H9 (cell line): ENCODE measurements at regions not wholly inside any gene's neighbourhood (a gene's known extent, or its start where the extent isn't known, plus 50 kb on each side); places are given as distances from the start of the nearest gene placed in this dataset.

Experiments
- DNase-seq: peaks from one replicate; pipeline ENCODE4 v3.0.0-alpha.2; 2017
- H2AFZ ChIP-seq: one replicate; pipeline ENCODE4 v1.6.1; 2013; ENCODE audit warnings: mild to moderate bottlenecking, low read length, control low read depth, moderate library complexity
- H2AK5ac ChIP-seq: 2 replicates; pipeline ENCODE4 v1.6.1; 2013; ENCODE audit warnings: low read length, control low read depth, mixed read lengths; ENCODE audit not compliant: insufficient read length
- H2BK120ac ChIP-seq: one replicate; pipeline ENCODE4 v1.6.1; 2013; ENCODE audit warnings: low read depth, mild to moderate bottlenecking, low read length, control low read depth, inconsistent platforms; ENCODE audit not compliant: poor library complexity, severe bottlenecking
- H2BK12ac ChIP-seq: 2 replicates; pipeline ENCODE4 v1.6.1; 2013; ENCODE audit warnings: low read length, control low read depth, mixed read lengths, low read depth; ENCODE audit not compliant: insufficient read length
- H2BK15ac ChIP-seq: 2 replicates; pipeline ENCODE4 v1.6.1; 2013; ENCODE audit warnings: low read depth, low read length, control low read depth
- H2BK20ac ChIP-seq: one replicate; pipeline ENCODE4 v1.6.1; 2013; ENCODE audit warnings: low read depth, mild to moderate bottlenecking, low read length, control low read depth, inconsistent platforms; ENCODE audit not compliant: poor library complexity, severe bottlenecking
- H2BK5ac ChIP-seq: 2 replicates; pipeline ENCODE4 v1.6.1; 2013; ENCODE audit warnings: low read length, control low read depth, mixed read lengths; ENCODE audit not compliant: insufficient read length
- H3K14ac ChIP-seq: 2 replicates; pipeline ENCODE4 v1.6.1; 2013; ENCODE audit warnings: low read length, control low read depth; ENCODE audit not compliant: insufficient read depth
- H3K18ac ChIP-seq: 2 replicates; pipeline ENCODE4 v1.6.1; 2013; ENCODE audit warnings: low read depth, mild to moderate bottlenecking, mixed read lengths, low read length, control low read depth; ENCODE audit not compliant: insufficient read length
- H3K23ac ChIP-seq: 2 replicates; pipeline ENCODE4 v1.6.1; 2013; ENCODE audit warnings: low read length, control low read depth, mixed read lengths, low read depth; ENCODE audit not compliant: insufficient read length
- H3K23me2 ChIP-seq: 2 replicates; pipeline ENCODE4 v1.6.1; 2013; ENCODE audit warnings: low read depth, mild to moderate bottlenecking, mixed read lengths, low read length, control low read depth; ENCODE audit not compliant: insufficient read length, poor library complexity, severe bottlenecking
- H3K27ac ChIP-seq: 2 replicates; pipeline ENCODE4 v1.5.1; 2013; ENCODE audit warnings: low read length, control low read depth, mixed read lengths, low read depth; ENCODE audit not compliant: insufficient read length
- H3K27me3 ChIP-seq: 2 replicates; pipeline ENCODE4 v1.6.1; 2013; ENCODE audit warnings: low read length, control low read depth, inconsistent platforms; ENCODE audit not compliant: insufficient read depth
- H3K4ac ChIP-seq: 2 replicates; pipeline ENCODE4 v1.6.1; 2013; ENCODE audit warnings: low read depth, mild to moderate bottlenecking, control low read depth, inconsistent platforms, low read length, moderate library complexity
- H3K4me1 ChIP-seq: 2 replicates; pipeline ENCODE4 v1.6.1; 2013; ENCODE audit warnings: low read length, control low read depth, inconsistent platforms; ENCODE audit not compliant: insufficient read depth
- H3K4me2 ChIP-seq: 2 replicates; pipeline ENCODE4 v1.6.1; 2013; ENCODE audit warnings: low read length, control low read depth, mixed read lengths; ENCODE audit not compliant: insufficient read length, insufficient read depth
- H3K56ac ChIP-seq: 2 replicates; pipeline ENCODE4 v1.6.1; 2013; ENCODE audit warnings: low read depth, mild to moderate bottlenecking, mixed read lengths, low read length, control low read depth; ENCODE audit not compliant: insufficient read length
- H3K79me1 ChIP-seq: 2 replicates; pipeline ENCODE4 v1.6.1; 2013; ENCODE audit warnings: low read depth, mild to moderate bottlenecking, moderate library complexity, low read length, control low read depth, inconsistent platforms; ENCODE audit not compliant: insufficient read depth, poor library complexity, severe bottlenecking
- H3K79me2 ChIP-seq: 2 replicates; pipeline ENCODE4 v1.6.1; 2013; ENCODE audit warnings: low read length, control low read depth, inconsistent platforms; ENCODE audit not compliant: insufficient read depth
- H3K9ac ChIP-seq: 2 replicates; pipeline ENCODE4 v1.6.1; 2013; ENCODE audit warnings: low read length, control low read depth, mixed read lengths; ENCODE audit not compliant: insufficient read length; ENCODE audit errors: extremely low read depth
- H3K9me3 ChIP-seq: one replicate; pipeline ENCODE4 v1.6.1; 2013; ENCODE audit warnings: low read depth, low read length, inconsistent platforms; ENCODE audit not compliant: control insufficient read depth
- H3T11ph ChIP-seq: one replicate; pipeline ENCODE4 v1.6.1; 2013; ENCODE audit warnings: mild to moderate bottlenecking, low read length, control low read depth, inconsistent platforms
- H4K20me1 ChIP-seq: one replicate; pipeline ENCODE4 v1.6.1; 2013; ENCODE audit not compliant: control insufficient read depth, insufficient read length, insufficient read depth
- H4K5ac ChIP-seq: 2 replicates; pipeline ENCODE4 v1.6.1; 2013; ENCODE audit warnings: low read depth, mild to moderate bottlenecking, mixed read lengths, low read length, control low read depth; ENCODE audit not compliant: insufficient read length
- H4K8ac ChIP-seq: replicated peaks from 2 replicates; pipeline ENCODE4 v1.6.1; 2013; ENCODE audit warnings: low read length, control low read depth, mixed read lengths, low read depth; ENCODE audit not compliant: insufficient read length
- H4K91ac ChIP-seq: 2 replicates; pipeline ENCODE4 v1.6.1; 2013; ENCODE audit warnings: low read depth, mild to moderate bottlenecking, moderate library complexity, mixed read lengths, low read length, control low read depth; ENCODE audit not compliant: insufficient read length
- H3K27ac Mint-ChIP-seq, 3 experiments: 2 replicates in 2 of 3; 3 replicates in 1 of 3; pipeline ENCODE4 v1.8.0; 2020 to 2021; ENCODE audit warnings: mixed read lengths in 3 of 3, mild to moderate bottlenecking in 1 of 3, moderate library complexity in 1 of 3
- H3K27me3 Mint-ChIP-seq: 2 replicates; pipeline ENCODE4 v1.8.0; 2021; ENCODE audit warnings: low read depth, mild to moderate bottlenecking, moderate library complexity, mixed read lengths
- H3K36me3 Mint-ChIP-seq, 3 experiments: 2 replicates in 2 of 3; 3 replicates in 1 of 3; pipeline ENCODE4 v1.8.0; 2020 to 2021; ENCODE audit warnings: low read depth in 3 of 3, mixed read lengths in 3 of 3; ENCODE audit not compliant: insufficient read depth in 1 of 3
- H3K4me1 Mint-ChIP-seq, 2 experiments: 2 replicates each; pipeline ENCODE4 v1.8.0; 2020; ENCODE audit warnings: mixed read lengths in 2 of 2
- H3K4me3 Mint-ChIP-seq, 2 experiments: 2 replicates in 1 of 2; 3 replicates in 1 of 2; pipeline ENCODE4 v1.8.0; 2020 to 2021; ENCODE audit warnings: mild to moderate bottlenecking in 2 of 2, mixed read lengths in 2 of 2, moderate library complexity in 1 of 2
- H3K9me3 Mint-ChIP-seq, 2 experiments: 2 replicates in 1 of 2; 3 replicates in 1 of 2; pipeline ENCODE4 v1.8.0; 2020; ENCODE audit warnings: mild to moderate bottlenecking in 2 of 2, mixed read lengths in 2 of 2, moderate library complexity in 1 of 2
- WGBS: extraction: QIAGEN DNeasy Blood & Tissue Kit; methylation state at CpG from one replicate; pipeline ENCODE4 v1.1.7; 2013; ENCODE audit warnings: missing lambda C conversion rate, low lambda C conversion rate, mixed read lengths; ENCODE audit not compliant: insufficient read length; ENCODE audit errors: extremely low coverage; 5-methylcytosine and 5-hydroxymethylcytosine counted together
- TF ChIP-seq, protein P1 (sequence below): fragments of 200-600 bp; sonication (generic); conservative IDR thresholded peaks from 3 replicates; pipeline ENCODE4 v1.8.0; 2021; ENCODE audit warnings: antibody characterized with exemption, mild to moderate bottlenecking

DNA sequence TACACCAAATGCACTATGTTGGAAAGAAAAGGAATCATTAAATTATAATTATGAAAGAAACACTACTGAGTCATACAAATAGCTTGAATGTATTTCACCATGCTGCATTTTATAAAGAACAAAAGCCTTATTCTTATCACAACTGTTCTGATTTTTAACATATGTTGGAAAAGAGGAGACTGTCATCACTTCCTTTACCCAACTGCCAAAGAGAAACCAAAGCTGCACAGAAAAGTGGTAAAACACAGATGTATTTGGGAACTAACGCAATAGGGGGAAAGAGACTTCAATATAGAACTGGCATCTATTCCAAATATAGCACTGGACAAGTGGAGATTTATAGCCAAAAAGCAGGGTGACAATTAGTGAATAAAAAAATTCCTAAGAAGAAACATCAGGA, 181.0 kb downstream of the SPANXN3 start:
- whole genome bisulfite sequencing, result no CpG with 5 or more reads among the region's 1 CpG
- TF ChIP-seq, protein P1, sequence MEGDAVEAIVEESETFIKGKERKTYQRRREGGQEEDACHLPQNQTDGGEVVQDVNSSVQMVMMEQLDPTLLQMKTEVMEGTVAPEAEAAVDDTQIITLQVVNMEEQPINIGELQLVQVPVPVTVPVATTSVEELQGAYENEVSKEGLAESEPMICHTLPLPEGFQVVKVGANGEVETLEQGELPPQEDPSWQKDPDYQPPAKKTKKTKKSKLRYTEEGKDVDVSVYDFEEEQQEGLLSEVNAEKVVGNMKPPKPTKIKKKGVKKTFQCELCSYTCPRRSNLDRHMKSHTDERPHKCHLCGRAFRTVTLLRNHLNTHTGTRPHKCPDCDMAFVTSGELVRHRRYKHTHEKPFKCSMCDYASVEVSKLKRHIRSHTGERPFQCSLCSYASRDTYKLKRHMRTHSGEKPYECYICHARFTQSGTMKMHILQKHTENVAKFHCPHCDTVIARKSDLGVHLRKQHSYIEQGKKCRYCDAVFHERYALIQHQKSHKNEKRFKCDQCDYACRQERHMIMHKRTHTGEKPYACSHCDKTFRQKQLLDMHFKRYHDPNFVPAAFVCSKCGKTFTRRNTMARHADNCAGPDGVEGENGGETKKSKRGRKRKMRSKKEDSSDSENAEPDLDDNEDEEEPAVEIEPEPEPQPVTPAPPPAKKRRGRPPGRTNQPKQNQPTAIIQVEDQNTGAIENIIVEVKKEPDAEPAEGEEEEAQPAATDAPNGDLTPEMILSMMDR, result no peak
- no peaks in the 10 kb centered on the region for H3K27me3 Mint-ChIP-seq

More for the DNA sequence above, 181.0 kb downstream of the SPANXN3 start:
- peaks cover 48 to 55% of the 10 kb centered on the region in 2 experiments for H3K9me3 Mint-ChIP-seq
- Histone ChIP-seq H2BK15ac (no peak overlapping the region), H2BK5ac (no peak overlapping the region), H2BK120ac (no peak overlapping the region), H3K23ac (no peak overlapping the region), H3K9ac (no peak overlapping the region), H2BK20ac (no peak overlapping the region), H2BK12ac (no peak overlapping the region), H3K9me3 (no peaks in the 10 kb centered on the region), H3K27me3 (no peaks in the 10 kb centered on the region), H4K91ac (no peak overlapping the region), H3K79me1 (no peaks in the 10 kb centered on the region), H4K8ac (no peak overlapping the region), H3K14ac (no peak overlapping the region), H4K5ac (no peak overlapping the region), H3T11ph (no peak overlapping the region), H4K20me1 (no peaks in the 10 kb centered on the region), H3K27ac (no peak overlapping the region), H3K79me2 (no peaks in the 10 kb centered on the region), H3K4me1 (no peaks in the 10 kb centered on the region), H3K4ac (no peak overlapping the region), H3K4me2 (no peak overlapping the region), H2AK5ac (no peak overlapping the region), H3K23me2 (no peaks in the 10 kb centered on the region), H3K18ac (no peak overlapping the region), H3K56ac (no peak overlapping the region), H2AFZ (no peak overlapping the region)
- H3K27ac Mint-ChIP-seq, result no peak overlapping the region
- H3K36me3 Mint-ChIP-seq, result peaks cover 0 to 1% (median 0%) of the 10 kb centered on the region in 3 experiments; a peak in 1 of 7 replicates
- no peak overlapping the region for H3K4me3 Mint-ChIP-seq
- DNase-seq, result no peak
- H3K4me1 Mint-ChIP-seq, result no peaks in the 10 kb centered on the region
